GM12892 (cell line): ENCODE measurements at regions not wholly inside any gene's neighbourhood (a gene's known extent, or its start where the extent isn't known, plus 50 kb on each side); places are given as distances from the start of the nearest gene placed in this dataset.
"Not testable (repeated sequence)": the region's sequence is repeated elsewhere in the genome, so short reads cannot be mapped to it uniquely, and the experiment has no call there.

ENCODE experiments used
- DNase-seq: peaks from one replicate; pipeline ENCODE4 v3.0.0; 2011; ENCODE audit not compliant: insufficient read length
- FAIRE-seq: peaks from 2 replicates; lab custom pipeline; 2011; peaks lifted over from hg19 to GRCh38; lab: Jason Lieb, UNC
- POLR2A ChIP-seq: IDR thresholded peaks from 2 replicates; pipeline ENCODE4 v1.6.1; 2011; ENCODE audit warnings: low read depth, low read length, control low read depth
- POLR2AphosphoS5 ChIP-seq: IDR thresholded peaks from 2 replicates; pipeline ENCODE4 v1.6.1; 2011; ENCODE audit warnings: low read depth, low read length, control low read depth
- TAF1 ChIP-seq: IDR thresholded peaks from 2 replicates; pipeline ENCODE4 v1.6.1; 2011; ENCODE audit warnings: low read depth, mild to moderate bottlenecking, control low read depth, low read length, borderline replicate concordance

DNA sequence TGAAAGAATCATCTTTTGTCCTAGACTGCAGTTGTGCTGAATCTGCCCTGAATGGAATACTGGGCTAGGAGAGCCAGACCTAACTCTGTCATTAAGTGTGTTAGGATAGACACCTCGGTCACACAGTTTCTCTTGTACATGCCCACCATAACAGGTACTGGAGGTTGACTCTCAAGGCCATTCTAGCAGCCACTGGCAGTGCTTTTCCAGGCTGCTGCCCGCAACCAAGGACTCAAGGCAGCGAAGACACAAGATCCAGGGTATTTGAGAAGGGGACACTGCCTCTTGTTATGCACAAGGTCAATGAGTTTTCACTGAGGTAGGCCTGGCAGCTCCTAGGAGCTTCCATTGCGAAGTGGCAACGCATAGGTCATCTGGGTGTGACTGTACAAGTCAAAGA lies 70.6 kb upstream of the ZNF746 start:
- FAIRE-seq = no peak
- TF ChIP-seq POLR2AphosphoS5 (no peak), POLR2A (no peak), TAF1 (no peak)
- DNase-seq = no peak

GRCh38 chr7:149566103-149566502 lies 68.5 kb upstream of the ZNF746 start:
- TF ChIP-seq POLR2AphosphoS5 (no peak), POLR2A (no peak), TAF1 (no peak)

GRCh38 chr7:149565096-149565382 lies 67.4 kb upstream of the ZNF746 start:
- FAIRE-seq (no peak), DNase-seq (no peak)
- TF ChIP-seq TAF1 (no peak), POLR2A (no peak), POLR2AphosphoS5 (no peak)

More at GRCh38 chr7:149566103-149566502, 68.5 kb upstream of the ZNF746 start:
- FAIRE-seq (no peak), DNase-seq (no peak)

GRCh38 chr7:149564340-149565095 lies 66.9 kb upstream of the ZNF746 start:
- DNase-seq = no peak
- TF ChIP-seq POLR2AphosphoS5 (no peak), POLR2A (no peak), TAF1 (no peak)

DNA sequence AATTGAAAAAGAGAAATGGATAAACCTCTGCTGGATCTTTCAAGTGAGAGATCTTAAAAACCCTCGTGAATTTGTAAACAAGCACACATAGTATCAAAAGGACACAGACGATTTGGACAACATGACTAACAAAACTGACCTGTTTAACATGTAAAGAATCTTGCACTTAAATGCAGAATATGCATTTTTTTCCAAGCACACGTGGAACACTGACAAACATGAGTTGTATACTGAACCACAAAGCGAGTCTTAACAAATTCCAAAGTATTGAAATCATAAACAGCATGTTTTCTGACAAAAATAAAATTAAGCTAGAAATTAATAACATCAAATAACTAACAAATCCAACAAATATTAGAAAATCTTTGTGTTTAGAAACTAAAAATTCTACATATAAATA lies 65.0 kb upstream of the ZNF746 start:
- DNase-seq (no peak), FAIRE-seq (no peak)
- no peak for TF ChIP-seq TAF1
- no peak for TF ChIP-seq POLR2A
- no peak for TF ChIP-seq POLR2AphosphoS5

More at GRCh38 chr7:149564340-149565095, 66.9 kb upstream of the ZNF746 start:
- no peak for FAIRE-seq

GRCh38 chr7:149561072-149561471 lies 63.5 kb upstream of the ZNF746 start:
- FAIRE-seq (no peak), DNase-seq (no peak)
- TF ChIP-seq TAF1 (no peak), POLR2A (no peak), POLR2AphosphoS5 (no peak)

- TF ChIP-seq TAF1 (no peak), POLR2AphosphoS5 (no peak), POLR2A (no peak)
- DNase-seq (no peak), FAIRE-seq (no peak)
These were observed 62.1 kb upstream of the ZNF746 start for GRCh38 chr7:149559711-149560110.

- TF ChIP-seq TAF1 (no peak), POLR2AphosphoS5 (no peak), POLR2A (no peak)
- no peak for FAIRE-seq
- no peak for DNase-seq
These were observed 60.7 kb upstream of the ZNF746 start for GRCh38 chr7:149558149-149558861.

DNA sequence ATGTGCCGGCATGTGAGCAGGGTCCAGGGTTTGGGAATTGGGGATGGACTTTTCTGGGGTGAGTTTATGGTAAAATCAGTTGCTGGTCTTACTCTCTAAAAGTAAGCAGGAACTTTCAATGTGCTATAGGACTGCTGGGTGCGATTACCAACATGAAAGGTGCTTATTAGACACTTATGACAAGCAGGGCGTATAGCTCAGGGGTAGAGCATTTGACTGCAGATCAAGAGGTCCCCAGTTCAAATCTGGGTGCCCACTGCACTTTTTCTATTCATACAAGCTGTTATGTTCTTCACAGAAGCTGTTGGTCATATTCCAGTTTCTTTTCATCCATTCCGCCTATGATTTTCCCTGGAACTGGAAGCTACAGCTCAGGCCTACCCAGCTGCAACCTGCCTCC lies 58.9 kb upstream of the ZNF746 start:
- not testable (repeated sequence) for DNase-seq, FAIRE-seq

DNA sequence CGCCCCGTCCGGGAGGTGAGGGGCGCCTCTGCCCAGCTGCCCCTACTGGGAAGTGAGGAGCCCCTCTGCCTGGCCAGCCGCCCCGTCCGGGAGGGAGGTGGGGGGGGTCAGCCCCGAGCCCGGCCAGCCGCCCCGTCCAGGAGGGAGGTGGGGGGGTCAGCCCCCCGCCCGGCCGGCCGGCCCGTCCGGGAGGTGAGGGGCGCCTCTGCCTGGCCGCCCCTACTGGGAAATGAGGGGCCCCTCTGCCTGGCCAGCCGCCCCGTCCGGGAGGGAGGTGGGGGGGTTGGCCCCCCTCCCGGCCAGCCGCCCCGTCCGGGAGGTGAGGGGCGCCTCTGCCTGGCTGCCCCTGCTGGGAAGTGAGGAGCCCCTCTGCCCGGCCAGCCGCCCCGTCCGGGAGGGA lies 57.2 kb upstream of the ZNF746 start:
- DNase-seq, FAIRE-seq: not testable (repeated sequence)

DNA sequence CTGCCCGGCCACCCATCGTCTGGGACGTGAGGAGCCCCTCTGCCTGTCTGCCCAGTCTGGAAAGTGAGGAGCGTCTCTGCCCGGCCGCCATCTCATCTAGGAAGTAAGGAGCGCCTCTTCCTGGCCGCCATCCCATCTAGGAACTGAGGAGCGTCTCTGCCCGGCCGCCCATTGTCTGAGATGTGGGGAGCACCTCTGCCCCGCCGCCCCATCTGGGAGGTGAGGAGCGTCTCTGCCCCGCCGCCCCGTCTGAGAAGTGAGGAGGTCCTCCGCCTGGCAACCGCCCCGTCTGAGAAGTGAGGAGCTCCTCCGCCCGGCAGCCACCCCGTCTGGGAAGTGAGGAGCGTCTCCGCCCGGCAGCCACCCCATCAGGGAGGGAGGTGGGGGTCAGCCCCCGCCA lies 56.4 kb upstream of the ZNF746 start:
- not testable (repeated sequence) for DNase-seq, FAIRE-seq

- no peak for TF ChIP-seq POLR2A
- TF ChIP-seq TAF1 = no peak
- TF ChIP-seq POLR2AphosphoS5 = no peak
- FAIRE-seq = no peak
- DNase-seq = no peak
These were observed 55.2 kb upstream of the ZNF746 start for GRCh38 chr7:149552799-149553198.
